ENCODE measurements at regions not wholly inside any gene's neighbourhood (a gene's known extent, or its start where the extent isn't known, plus 50 kb on each side); places are given as distances from the start of the nearest gene placed in this dataset.

DNA sequence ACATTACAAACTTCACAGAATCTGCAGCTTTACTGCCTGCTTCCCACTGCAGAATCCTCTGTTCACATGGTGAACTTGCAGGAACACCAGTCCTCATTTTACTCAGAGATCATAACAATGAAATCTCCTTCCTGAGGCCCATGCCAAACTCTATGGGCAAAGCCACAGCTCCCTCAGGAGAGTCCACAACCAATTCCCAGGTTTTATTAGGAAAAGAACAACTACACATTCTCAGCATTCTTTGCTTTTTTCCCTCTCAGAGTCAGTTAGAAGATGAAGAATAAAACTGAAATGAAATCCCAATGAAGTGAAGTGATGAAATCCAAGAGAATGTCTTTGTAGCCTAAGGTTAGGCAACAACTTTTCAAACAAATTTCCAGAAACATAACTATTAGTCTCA is 233.7 kb downstream of the DSEL start:
- no peak for DNase-seq

DNA sequence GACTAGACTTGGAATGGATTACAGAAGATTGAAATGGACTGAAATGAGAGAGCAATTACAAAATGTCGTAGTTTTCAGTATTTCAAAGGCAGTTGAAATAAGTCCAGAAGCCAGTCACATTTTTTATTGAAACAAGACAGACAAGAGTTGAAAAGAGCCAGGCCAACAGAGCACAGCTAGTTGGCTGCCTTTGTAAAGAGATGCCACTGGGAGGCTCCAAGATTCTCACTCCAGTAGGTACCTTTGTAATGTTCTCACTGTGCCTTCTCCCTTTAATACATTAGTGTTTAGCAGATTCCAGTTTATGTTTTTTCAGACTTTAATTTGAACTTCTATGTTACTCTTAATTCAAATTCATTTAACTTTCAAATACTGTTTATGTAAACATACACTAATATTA is 234.8 kb downstream of the DSEL start:
- no peak for DNase-seq

- DNase-seq, result no peak
Measured at GRCh38 chr18:67280486-67281242, 235.9 kb downstream of the DSEL start.

DNA sequence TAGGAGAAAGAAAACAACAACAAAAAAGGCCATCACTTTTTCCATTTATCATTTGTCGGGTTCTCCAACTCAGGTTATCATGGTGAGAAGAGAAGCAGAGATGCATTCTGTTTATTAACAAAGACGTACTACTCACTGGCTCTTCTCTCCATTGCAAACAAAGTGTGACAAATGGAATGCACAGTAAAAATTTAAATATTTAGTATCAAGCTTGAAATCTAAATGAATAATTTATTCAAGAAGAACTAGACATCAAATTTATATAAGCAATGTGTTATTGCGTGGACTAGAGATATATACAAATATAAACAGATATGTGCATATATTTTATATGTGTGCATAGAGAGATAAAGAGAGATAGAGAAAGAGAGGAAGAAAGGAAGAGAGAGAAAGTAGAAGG is 236.5 kb downstream of the DSEL start:
- no peak for DNase-seq

DNA sequence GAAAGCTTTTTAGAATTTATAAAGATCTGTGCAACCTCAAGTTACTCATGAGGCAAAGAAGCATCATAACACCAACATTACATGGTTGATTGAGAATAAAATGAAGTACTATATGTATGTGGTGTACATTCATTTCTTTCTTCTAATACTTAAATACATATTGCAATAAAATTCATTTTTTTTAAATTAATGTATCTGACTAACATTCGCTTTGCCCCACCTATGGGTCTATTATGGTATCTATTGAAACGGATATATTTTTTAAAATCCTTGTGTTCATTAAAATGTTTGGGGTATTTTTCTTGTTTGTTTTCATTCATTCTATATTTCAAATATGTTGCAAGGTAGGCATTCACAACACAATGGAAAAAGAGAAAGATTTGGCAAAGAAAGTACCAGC is 237.5 kb downstream of the DSEL start:
- DNase-seq, result no peak

DNA sequence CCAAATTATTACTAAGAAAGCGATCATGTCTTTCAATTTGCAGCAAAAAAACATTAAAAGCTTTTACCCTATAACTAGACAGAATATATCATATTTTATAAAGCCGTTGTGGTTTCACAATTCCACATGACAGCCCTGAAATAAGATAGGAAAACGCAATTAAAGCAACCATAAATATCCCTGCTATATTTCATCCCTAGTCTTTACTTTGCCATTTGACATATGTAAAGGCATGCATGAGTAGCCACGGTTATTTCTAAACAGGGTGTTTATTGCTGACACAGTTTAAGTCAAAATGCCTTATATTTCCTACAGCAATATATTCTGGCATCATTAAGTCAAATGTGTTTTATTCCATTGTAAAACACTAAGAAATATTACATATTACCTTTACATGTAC is 239.9 kb downstream of the DSEL start:
- DNase-seq, result peak; percentile 61

DNA sequence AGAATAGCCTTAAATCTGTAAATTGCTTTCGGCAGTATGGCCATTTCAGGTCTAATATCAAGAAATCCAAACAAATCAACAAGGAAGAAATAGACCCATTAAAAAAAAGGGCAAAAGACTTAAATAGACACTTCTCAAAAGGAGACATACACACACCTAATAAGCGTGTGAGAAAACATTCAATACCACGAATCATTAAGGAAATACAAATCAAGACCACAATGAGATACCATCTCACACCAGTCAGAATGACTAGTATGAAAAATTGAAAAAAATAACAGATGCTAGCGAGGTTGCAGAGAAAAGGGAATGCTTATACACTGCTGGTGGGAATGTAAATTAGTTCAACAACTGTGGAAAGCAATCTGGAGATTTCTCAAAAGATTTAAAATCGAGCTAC is 243.2 kb downstream of the DSEL start:
- DNase-seq, result no peak

DNA sequence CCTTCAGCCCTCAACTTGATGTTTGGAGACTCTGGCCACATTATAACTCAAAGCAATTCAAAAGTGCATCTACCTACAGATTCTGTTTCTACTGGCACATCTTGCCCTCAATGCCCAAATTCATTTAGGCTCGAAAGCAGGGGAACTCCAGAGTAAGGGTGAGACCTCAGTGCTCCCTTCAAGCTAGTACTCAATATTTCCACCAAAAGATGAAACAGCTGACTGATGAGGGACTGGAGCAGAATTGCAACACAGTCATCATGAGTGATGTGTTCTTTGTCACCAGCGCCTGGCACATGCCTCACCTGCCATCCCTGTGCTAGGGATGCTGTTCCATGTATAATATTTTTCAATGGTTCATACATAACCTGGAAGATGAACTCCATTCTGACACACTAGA is 247.3 kb downstream of the DSEL start:
- DNase-seq, result no peak

GRCh38 chr18:67268530-67268929 is 248.0 kb downstream of the DSEL start:
- no peak for DNase-seq

DNA sequence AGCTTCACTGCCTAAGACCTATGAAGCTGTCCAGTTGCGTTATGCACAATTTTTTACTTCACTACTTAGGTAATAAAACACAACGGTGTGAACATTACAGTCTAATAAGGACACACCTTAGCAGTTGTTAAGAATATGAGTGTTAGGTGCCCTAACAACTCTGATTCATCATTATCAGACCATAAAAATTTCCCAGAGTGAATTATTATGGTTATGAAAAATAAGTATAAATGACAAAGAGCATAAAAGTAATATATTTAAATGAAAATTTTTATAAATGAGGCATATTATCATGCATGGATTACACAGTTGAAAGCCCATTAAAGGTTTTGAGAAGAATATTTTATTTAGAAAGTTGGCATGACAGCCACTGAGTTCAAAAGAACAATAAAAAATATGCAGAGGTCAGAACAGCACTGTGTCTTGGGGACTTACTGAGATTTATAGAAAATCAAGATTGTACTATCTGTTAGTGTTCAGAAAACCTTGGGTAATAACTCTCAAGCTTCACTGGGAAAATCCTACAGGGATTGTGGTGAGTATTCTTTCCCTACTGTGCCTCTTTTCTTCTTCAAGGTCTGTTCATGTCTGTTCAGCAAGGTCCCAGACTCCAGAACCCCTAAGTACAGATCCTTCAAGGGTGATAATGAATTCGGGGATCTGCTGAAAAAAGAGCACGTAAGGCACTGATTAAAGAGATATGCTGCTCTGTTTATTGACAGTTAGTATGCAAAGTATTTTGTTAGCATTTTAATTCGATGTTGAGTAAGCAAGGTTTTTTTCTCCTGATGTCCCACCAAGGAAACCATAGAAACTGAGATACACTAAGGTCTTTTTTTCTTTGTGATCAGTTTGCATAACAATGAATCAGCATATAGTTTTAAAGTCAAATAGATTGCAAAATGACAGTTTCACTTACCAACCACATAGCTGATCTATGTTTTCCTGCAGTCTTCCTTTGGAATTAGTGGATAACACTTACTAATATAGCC is 250.0 kb downstream of the DSEL start:
- DNase-seq, result no peak

- no peak for DNase-seq
Measured at GRCh38 chr18:67265464-67266245, 250.9 kb downstream of the DSEL start.

GRCh38 chr18:67261931-67262552 is 254.5 kb downstream of the DSEL start:
- DNase-seq, result no peak

GRCh38 chr18:67260841-67261240 is 255.7 kb downstream of the DSEL start:
- no peak for DNase-seq

- DNase-seq, result no peak
Measured at GRCh38 chr18:67250776-67251424, 265.6 kb downstream of the DSEL start.

GRCh38 chr18:67243799-67244587 is 272.5 kb downstream of the DSEL start:
- no peak for DNase-seq

- no peak for DNase-seq
Measured at GRCh38 chr18:67242001-67242400, 274.5 kb downstream of the DSEL start.

- DNase-seq, result no peak
Measured at GRCh38 chr18:67241299-67241698, 275.2 kb downstream of the DSEL start.

DNA sequence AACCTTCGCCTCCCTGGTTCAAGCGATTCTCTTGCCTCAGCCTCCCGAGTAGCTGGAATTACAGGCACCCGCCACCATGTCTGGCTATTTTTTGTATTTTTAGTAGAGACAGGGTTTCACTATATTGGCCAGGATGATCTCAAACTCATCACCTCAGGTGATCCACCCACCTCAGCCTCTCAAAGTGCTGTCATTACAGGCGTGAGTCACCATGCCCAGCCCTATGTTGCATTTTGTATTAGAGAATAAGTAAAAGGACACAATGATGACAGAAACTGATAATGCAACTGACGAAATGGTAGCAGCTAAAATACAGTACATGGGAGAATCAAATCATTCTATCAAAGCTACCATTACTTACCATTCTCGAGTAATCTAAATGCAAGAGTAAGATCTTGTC is 276.7 kb downstream of the DSEL start:
- DNase-seq, result no peak

DNA sequence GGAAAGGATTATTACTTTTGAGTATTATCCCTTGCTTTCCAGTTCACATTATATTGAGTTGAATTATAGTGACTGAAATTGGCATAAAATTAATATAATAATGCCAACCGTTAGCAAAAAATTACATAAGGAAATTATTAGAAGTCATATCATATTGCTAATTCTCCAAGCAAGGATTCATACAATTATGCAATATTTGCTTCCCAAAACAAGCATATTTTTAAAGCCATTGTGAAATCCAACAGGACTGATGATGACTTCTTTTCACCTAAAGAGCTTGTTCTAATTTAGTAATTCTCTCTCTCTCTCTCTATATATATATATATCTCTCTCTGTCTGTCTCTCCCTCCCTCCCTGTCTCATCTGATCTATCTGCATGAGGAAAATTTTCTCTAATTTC is 283.5 kb downstream of the DSEL start:
- DNase-seq, result no peak

GRCh38 chr18:67232406-67232805 is 284.1 kb downstream of the DSEL start:
- no peak for DNase-seq

DNA sequence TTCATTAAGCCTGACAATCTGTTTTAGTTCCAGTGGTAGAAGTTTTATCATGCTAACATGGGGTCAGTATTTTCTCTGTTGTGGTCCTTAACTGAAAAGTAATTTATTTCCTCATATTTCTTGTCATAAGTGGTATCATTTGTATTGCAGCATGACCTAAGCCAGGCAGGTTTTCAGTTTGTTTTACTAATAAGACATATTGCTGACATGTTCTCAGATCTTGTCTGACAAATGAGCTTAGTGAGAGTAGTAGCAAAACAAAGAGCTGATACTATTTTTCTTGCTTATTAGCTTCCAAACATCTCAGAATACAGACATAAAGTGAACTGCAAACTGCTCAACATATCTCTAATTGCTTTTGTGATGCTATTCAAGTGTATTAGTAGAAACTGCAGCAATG is 293.6 kb downstream of the DSEL start:
- DNase-seq, result no peak

All from NCI-H2171 treated with DMSO at 0.1 percent for 48 hours (cell line).